ACC112 (cell line): ENCODE measurements at regions not wholly inside any gene's neighbourhood (a gene's known extent, or its start where the extent isn't known, plus 50 kb on each side); places are given as distances from the start of the nearest gene placed in this dataset.

Experiments
- H2AFZ ChIP-seq: fragments of 200-600 bp; sonication (generic); one replicate; pipeline ENCODE4 v1.6.0; 2017; ENCODE audit warnings: antibody characterized with exemption, low read length; ENCODE audit not compliant: unreplicated experiment
- H3K27ac ChIP-seq: fragments of 200-600 bp; sonication (generic); 2 replicates; pipeline ENCODE4 v1.5.1; 2014; ENCODE audit warnings: low read depth, mild to moderate bottlenecking, antibody characterized with exemption, low read length, moderate library complexity
- H3K27me3 ChIP-seq: fragments of 200-600 bp; sonication (generic); 2 replicates; pipeline ENCODE4 v1.6.1; 2014; ENCODE audit warnings: mild to moderate bottlenecking, antibody characterized with exemption, low read length, moderate library complexity, mixed read lengths; ENCODE audit not compliant: insufficient read depth
- H3K36me3 ChIP-seq: fragments of 200-600 bp; sonication (generic); 2 replicates; pipeline ENCODE4 v1.6.1; 2016; ENCODE audit warnings: mild to moderate bottlenecking, antibody characterized with exemption, low read length, moderate library complexity, mixed read lengths; ENCODE audit not compliant: insufficient read depth
- H3K4me1 ChIP-seq: fragments of 200-600 bp; sonication (generic); one replicate; pipeline ENCODE4 v1.6.1; 2016; ENCODE audit warnings: low read length, mixed read lengths; ENCODE audit not compliant: insufficient read depth, unreplicated experiment, control insufficient read depth
- H3K4me3 ChIP-seq: fragments of 200-600 bp; sonication (generic); 2 replicates; pipeline ENCODE4 v1.5.1; 2014; ENCODE audit warnings: mild to moderate bottlenecking, low read depth, low read length
- H3K79me2 ChIP-seq: fragments of 200-600 bp; sonication (generic); one replicate; pipeline ENCODE4 v1.6.0; 2016; ENCODE audit warnings: low read length; ENCODE audit not compliant: control insufficient read depth, unreplicated experiment, insufficient read depth

DNA sequence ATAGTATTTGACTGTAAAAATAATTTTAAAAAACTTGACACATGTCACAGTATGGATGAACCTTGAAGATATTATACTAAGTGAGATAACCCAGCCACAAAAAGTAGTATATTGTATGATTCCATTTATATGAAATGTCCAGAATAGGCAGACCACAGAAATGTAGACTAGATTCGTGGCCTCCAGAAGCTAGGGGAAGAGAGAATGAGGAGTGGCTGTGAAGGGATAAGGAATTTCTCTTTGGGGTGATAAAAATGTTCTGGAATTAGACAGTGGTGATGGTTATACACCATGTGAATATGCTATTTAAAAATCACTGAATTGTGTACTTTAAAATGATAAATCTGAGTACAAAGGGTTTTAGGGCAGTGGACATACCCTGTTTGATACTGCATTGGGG, 253.1 kb upstream of the DYNLRB2 start:
- H3K79me2 ChIP-seq: no peaks in the 10 kb centered on the region
- no peak overlapping the region for H3K4me3 ChIP-seq

DNA sequence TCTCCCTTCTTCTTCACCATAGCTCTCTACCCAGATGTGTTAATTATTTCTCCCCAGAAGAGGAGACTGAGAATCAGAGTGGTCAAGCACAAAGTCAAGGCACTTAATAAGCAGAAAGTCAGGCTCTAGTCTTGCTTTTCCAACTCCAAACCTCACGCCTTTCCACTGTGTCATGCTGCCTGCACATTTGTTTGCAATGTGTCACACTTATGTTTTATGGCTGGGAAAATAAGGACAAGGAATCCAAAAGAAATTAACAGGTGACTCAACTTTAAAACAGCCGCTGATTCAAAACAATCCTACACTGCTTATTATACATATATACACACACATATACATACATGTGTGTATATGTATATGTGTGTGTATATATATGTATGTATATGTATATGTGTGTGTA, 255.7 kb upstream of the DYNLRB2 start:
- H3K27me3 ChIP-seq: no peaks in the 10 kb centered on the region
- no peak overlapping the region for H3K4me3 ChIP-seq
- H3K79me2 ChIP-seq: no peaks in the 10 kb centered on the region
- peak overlapping the region; percentile 17 for H2AFZ ChIP-seq
- H3K4me1 ChIP-seq: peaks cover 28% of the 10 kb centered on the region
- H3K27ac ChIP-seq: peak overlapping the region; percentile 39
- no peaks in the 10 kb centered on the region for H3K36me3 ChIP-seq

More for the DNA sequence above, 253.1 kb upstream of the DYNLRB2 start:
- no peaks in the 10 kb centered on the region for H3K27me3 ChIP-seq
- no peak overlapping the region for H2AFZ ChIP-seq
- no peaks in the 10 kb centered on the region for H3K36me3 ChIP-seq
- no peak overlapping the region for H3K27ac ChIP-seq
- peaks cover 28% of the 10 kb centered on the region for H3K4me1 ChIP-seq

DNA sequence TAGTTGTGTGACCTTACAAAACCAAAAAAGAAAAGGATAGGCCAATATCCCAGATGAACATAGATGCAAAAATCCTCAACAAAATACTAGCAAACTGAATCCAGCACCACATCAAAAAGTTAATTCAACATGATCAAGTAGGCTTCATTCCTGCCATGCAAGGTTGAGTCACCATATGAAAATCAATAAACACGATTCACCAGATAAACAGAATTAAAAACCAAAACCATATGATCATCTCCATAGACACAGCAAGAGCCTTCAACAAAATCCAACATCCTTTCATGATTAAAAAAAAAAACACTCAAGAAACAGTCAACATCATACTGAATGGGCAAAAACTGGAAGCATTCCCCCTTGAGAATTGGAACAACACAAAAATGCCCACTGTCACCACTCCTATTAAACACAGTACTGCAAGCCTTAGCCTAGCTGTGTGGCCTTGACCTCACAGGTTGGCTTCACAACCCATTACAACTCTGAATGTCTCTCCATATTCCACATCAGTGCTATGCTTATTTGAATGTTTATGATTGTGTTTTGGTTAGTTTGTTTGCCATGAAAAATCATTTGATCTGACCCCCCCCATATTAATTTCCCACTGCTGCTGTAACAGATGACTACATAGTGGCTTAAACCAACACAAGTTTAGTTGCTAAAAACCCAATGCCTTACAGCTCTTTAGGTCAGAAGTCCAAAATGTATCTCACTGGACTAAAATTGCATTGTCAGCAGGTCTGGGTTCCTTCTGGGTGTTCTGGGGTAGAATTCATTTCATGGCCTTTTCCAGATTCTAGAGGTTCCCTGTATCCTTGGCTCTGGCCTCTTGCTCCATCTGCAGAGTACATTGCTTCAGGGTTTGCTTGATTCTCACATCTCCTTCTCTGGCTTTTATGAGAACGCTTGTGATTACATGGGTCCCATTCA, 257.1 kb upstream of the DYNLRB2 start:
- Histone ChIP-seq H3K4me1 (peaks cover 28% of the 10 kb centered on the region), H3K36me3 (no peaks in the 10 kb centered on the region), H3K4me3 (no peak overlapping the region), H3K27ac (no peak overlapping the region), H3K79me2 (no peaks in the 10 kb centered on the region), H2AFZ (no peak overlapping the region), H3K27me3 (no peaks in the 10 kb centered on the region)

DNA sequence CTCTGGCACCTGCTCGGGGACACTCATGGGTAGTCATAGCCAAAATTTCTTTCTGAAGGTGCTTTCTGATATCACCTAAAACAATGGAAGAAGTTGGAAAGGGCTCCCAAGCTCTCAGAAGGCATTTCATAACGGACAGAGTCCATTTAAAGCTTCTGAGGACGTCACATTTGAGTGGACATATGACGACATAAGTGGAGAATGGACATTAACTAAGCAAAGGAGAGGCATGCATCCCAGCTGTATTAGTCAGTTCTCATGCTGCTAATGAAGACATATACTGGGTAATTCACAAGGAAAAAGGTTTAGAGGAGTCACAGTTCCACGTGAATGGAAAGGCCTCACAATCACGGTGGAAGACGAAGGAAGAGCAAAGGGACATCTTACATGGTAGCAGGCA, 260.2 kb upstream of the DYNLRB2 start:
- Histone ChIP-seq H3K36me3 (no peaks in the 10 kb centered on the region), H3K79me2 (no peaks in the 10 kb centered on the region), H3K27me3 (no peaks in the 10 kb centered on the region), H3K4me1 (peaks cover 24% of the 10 kb centered on the region), H3K4me3 (no peak overlapping the region), H3K27ac (no peak overlapping the region), H2AFZ (no peak overlapping the region)

DNA sequence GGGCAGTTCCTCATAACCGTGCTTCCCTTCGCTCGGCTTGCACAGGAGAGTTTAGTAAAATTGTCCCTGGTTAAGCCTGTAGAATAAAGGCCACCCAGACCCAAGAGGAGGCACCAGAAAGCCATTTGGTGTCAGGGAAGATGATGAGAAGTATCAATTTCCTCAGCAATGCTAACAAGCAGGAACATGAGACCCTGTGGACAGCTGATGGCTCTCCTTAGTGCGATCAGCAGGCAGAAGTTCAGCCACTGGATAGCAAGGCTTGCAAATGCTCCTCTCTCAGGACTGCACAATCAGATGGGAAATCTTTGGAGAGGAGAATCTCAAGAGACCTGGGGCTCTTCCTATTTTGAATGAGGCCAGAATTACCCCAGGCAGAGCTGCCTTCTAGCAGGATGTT, 261.1 kb upstream of the DYNLRB2 start:
- Histone ChIP-seq H3K79me2 (no peaks in the 10 kb centered on the region), H3K27me3 (no peaks in the 10 kb centered on the region), H3K36me3 (no peaks in the 10 kb centered on the region), H3K4me1 (peaks cover 23% of the 10 kb centered on the region), H2AFZ (no peak overlapping the region), H3K4me3 (no peak overlapping the region), H3K27ac (no peak overlapping the region)

DNA sequence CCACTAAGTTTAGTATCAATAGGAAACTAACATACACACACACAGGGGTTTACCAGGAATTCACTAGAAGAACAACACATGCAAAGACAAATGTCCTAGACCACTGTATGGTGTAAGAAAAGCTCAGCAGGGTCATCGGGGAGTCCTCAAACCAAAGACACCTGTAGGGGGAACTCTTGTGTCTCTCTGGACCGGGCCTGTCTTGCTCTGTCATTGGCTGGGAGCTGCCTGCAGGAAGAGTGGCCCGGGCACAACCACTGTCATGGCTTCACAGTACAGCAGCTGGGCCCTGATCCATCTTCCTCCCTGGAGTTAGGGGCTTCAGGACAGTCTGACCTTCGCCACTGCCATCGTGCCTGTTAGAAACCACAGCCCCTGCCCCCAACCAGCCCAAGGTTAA, 263.6 kb upstream of the DYNLRB2 start:
- Histone ChIP-seq H3K79me2 (no peaks in the 10 kb centered on the region), H2AFZ (no peak overlapping the region), H3K27me3 (no peaks in the 10 kb centered on the region), H3K27ac (no peak overlapping the region), H3K4me1 (peaks cover 23% of the 10 kb centered on the region), H3K4me3 (no peak overlapping the region), H3K36me3 (no peaks in the 10 kb centered on the region)

DNA sequence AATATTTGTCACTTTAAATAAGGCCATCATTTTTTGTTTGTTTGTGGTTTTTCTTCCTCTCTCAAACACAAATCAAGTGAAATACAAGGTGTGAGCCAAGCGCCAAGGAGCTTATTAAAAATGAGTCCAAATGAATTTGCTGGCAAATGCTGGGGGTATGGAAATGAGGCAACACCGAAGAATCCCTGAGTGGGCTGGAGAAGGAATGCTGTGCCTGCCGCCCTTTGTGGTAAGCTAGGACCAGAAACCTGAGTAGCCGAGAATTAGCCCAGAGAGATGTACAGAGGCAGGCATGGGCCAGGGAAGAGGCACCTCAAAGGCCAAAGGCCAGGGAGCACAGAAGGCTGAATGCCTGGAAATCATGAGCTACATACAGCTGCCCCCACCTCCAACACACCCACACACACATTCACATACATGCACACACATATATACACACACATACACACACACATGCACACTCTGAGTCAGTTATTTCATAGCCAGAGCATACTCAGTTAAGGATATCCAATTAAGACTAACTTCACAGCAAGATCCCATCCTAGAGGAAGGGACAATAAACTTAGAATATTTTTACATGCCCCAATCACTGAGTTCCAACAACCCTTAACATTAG, 266.1 kb upstream of the DYNLRB2 start:
- H3K79me2 ChIP-seq: no peaks in the 10 kb centered on the region
- no peaks in the 10 kb centered on the region for H3K27me3 ChIP-seq
- H3K4me3 ChIP-seq: no peak overlapping the region
- H3K4me1 ChIP-seq: peaks cover 23% of the 10 kb centered on the region
- peak overlapping the region; percentile 89 for H3K27ac ChIP-seq
- peak overlapping the region; percentile 80 for H2AFZ ChIP-seq
- H3K36me3 ChIP-seq: no peaks in the 10 kb centered on the region

DNA sequence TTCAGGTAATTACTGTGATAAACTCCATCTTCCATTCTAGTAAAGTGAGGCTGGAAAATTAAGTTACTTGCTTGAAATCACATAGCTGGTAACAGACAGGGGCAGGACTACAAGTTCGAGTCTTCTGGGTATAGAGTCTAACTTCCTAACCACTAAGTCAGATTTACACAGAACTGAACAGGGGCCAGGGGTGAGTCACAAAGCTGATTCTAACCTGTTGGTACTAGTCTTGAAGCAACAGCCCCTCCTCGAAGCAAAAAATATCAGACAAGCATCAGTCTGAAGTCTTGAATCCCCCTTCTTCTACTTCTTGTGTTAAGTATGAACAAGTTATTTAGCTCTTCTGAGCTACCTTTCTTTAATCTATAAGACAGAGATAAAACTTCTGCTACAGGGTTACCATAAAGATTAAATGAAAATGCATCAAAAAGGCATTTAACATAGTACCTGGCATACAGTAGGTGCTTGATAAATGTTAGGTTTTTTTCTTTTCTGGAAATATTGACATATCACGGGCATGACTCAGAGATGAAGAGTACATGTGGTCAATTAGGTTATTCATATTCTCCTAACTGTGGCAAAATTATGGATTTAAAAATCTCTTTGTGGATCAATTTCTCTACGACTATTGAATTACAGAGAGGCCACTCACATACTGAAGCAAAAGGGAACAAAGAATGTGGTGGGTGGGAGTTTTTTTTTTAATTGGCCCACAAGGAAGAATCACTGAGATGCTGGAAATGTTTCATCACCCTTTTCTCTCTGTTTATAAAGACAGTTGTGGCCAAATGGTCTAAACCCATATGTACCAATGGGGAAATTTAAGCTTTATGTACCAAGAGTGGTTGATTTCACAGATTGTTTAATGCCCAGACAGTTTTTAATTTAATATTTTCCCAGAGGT, 266.9 kb upstream of the DYNLRB2 start:
- no peaks in the 10 kb centered on the region for H3K27me3 ChIP-seq
- peak overlapping the region; percentile 80 for H2AFZ ChIP-seq
- H3K4me3 ChIP-seq: no peak overlapping the region
- peak overlapping the region; percentile 89 for H3K27ac ChIP-seq
- no peaks in the 10 kb centered on the region for H3K36me3 ChIP-seq
- no peaks in the 10 kb centered on the region for H3K79me2 ChIP-seq
- H3K4me1 ChIP-seq: peaks cover 23% of the 10 kb centered on the region

DNA sequence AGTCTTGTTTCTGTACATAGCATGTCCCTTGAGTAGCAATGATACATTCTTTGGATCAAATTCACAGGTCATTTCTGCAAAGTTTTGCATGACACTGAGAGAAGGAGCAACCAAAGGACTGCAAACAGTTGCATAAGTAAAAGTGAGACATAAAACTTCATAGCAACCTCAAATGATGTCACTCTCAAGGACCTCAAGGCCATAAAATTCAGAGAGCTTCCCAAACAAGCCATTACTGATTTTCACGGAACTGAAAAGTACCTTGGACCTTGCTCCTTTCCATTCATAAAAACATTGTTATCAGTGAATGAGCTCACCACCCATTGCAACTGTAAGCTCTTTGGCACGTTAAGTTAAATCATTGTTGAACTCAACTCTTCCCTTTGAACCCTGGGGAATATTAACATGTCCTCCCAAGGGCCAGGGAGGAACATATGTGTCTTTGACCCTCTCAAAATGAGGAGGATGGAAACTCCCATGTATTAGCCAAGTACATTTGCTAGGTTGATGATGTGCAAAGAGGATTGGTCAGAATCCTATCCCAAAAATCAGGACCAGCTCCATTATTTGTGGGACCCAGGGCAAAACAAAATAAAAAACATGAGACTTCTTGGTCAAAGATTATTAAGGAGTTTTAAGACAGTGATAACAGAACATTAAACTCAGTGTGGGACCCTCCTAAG, 275.0 kb upstream of the DYNLRB2 start:
- Histone ChIP-seq H3K36me3 (no peaks in the 10 kb centered on the region), H3K27me3 (no peaks in the 10 kb centered on the region), H3K4me1 (peaks cover 7% of the 10 kb centered on the region), H3K4me3 (no peak overlapping the region), H3K79me2 (no peaks in the 10 kb centered on the region), H2AFZ (no peak overlapping the region), H3K27ac (no peak overlapping the region)
